Body of pancreas (tissue), 4 donors: ENCODE measurements at regions not wholly inside any gene's neighbourhood (a gene's known extent, or its start where the extent isn't known, plus 50 kb on each side); places are given as distances from the start of the nearest gene placed in this dataset.

Source experiments
- CTCF ChIP-seq, 7 experiments: fragments of 450-650 bp in 4 of 7; fragments of 200-600 bp in 3 of 7; sonication (generic) in 3 of 7; IDR thresholded peaks; one replicate each; pipeline ENCODE4 v1.5.1; 2016 to 2019; ENCODE audit warnings: antibody characterized with exemption in 7 of 7
- POLR2A ChIP-seq, 3 donors: fragments of 450-650 bp; IDR thresholded peaks; one replicate each; pipeline ENCODE4 v1.6.1; 2016; ENCODE audit warnings: antibody characterized with exemption in 3 of 3, mild to moderate bottlenecking in 2 of 3

DNA sequence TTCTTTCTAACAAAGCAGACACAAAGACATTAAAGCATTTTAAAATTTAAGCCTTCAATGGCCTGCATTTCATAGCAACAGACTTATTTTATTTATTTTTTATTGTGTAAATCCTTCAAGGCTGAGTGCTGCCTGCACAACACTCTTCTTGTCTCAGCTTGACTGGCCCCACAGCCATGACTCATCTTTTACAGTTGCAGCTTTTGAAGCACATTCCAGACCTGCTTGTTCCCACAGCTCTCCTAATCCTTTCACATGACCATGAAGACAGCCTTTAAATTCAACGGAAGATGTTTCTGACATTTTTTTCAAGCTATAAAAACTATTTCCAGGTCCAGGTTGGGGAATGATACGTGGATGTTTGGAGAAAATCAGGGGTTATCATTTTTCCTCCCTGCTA is 276.9 kb upstream of the TACR3 start:
- TF ChIP-seq CTCF (IDR thresholded peaks at IDR 0.05) (no peak), POLR2A (IDR thresholded peaks at IDR 0.05) (no peak)
